GM20000 (cell line): ENCODE measurements at regions not wholly inside any gene's neighbourhood (a gene's known extent, or its start where the extent isn't known, plus 50 kb on each side); places are given as distances from the start of the nearest gene placed in this dataset.

Experiments
- DNase-seq: peaks from one replicate; pipeline ENCODE4 v3.0.0; 2012; ENCODE audit warnings: low spot score
- CTCF ChIP-seq: IDR thresholded peaks from 2 replicates; pipeline ENCODE4 v1.5.1; 2012; ENCODE audit warnings: mild to moderate bottlenecking, control low read depth; ENCODE audit errors: extremely low read depth, missing control alignments

GRCh38 chr4:27775156-27775555 is 914.5 kb downstream of the STIM2 start:
- no peak for TF ChIP-seq CTCF
- no peak for DNase-seq

GRCh38 chr4:27779827-27780226 is 919.2 kb downstream of the STIM2 start:
- DNase-seq: no peak
- no peak for TF ChIP-seq CTCF

- TF ChIP-seq CTCF: no peak
- no peak for DNase-seq
These were observed 926.6 kb downstream of the STIM2 start for GRCh38 chr4:27787195-27787594.

GRCh38 chr4:27789773-27790172 is 929.1 kb downstream of the STIM2 start:
- DNase-seq: no peak
- no peak for TF ChIP-seq CTCF

GRCh38 chr4:27790911-27791310 is 930.3 kb downstream of the STIM2 start:
- DNase-seq: no peak
- TF ChIP-seq CTCF: no peak

- TF ChIP-seq CTCF: no peak
- DNase-seq: no peak
These were observed 931.0 kb downstream of the STIM2 start for GRCh38 chr4:27791640-27792039.

GRCh38 chr4:27807207-27807606 is 946.6 kb downstream of the STIM2 start:
- no peak for DNase-seq
- no peak for TF ChIP-seq CTCF
